ENCODE measurements at regions not wholly inside any gene's neighbourhood (a gene's known extent, or its start where the extent isn't known, plus 50 kb on each side); places are given as distances from the start of the nearest gene placed in this dataset.

DNA sequence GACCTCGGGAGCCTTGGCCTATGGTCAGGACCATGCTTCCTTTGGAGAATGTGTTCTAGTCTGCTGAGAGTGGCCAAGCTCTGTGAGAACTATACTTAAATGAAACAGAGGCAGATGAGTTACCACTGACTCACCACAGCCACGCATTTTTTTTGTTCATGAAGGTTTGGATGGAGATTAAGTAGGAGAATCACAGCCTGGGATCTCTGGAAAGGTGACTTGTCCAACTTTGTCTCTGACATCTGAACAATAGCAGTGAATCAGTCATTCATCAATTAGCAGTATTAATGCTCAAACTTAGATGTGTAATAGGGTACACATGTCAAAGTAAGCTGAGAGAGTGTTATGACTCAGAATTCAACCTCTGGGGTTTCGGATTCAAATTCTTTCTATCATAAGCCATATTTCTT, 100.7 kb upstream of the ANO3 start:
- TF ChIP-seq CTCF (IDR thresholded peaks at IDR 0.05), result no peak
- TF ChIP-seq POLR2A (IDR thresholded peaks at IDR 0.05), result no peak
